ENCODE measurements at regions not wholly inside any gene's neighbourhood (a gene's known extent, or its start where the extent isn't known, plus 50 kb on each side); places are given as distances from the start of the nearest gene placed in this dataset.

DNA sequence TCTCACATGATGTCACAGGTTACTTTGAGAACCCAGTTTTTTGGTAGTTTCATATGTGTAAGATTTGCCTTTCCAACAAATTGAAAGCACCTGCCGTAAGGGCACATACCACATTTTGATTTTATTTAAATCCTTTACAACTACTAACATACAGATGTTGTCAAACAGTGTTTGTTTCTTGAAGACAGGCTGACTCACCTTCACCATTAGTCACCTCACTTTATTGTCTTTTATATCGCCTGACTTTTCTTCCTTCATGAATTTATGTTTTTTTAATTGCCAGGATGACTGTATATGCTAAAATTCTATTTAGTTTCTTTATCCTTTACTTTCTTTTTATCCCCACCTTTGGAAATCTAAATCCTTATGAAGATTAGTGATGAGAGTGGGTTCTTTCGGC, 886.7 kb downstream of the SUCLG1 start:
- TF ChIP-seq EZH2 (IDR thresholded peaks at IDR 0.05) (no peak), POLR2AphosphoS5 (IDR thresholded peaks at IDR 0.05; ENCODE audit: borderline replicate concordance, low read depth, low read length) (no peak)

Data from SK-N-MC (cell line).